K562 (cell line): ENCODE measurements at regions not wholly inside any gene's neighbourhood (a gene's known extent, or its start where the extent isn't known, plus 50 kb on each side); places are given as distances from the start of the nearest gene placed in this dataset.

Experiments used
- ATAC-seq: fragments of 200-7000 bp; cut with Tn5 transposase; 3 replicates; pipeline ENCODE4 v1.9.1; 2020; ENCODE audit warnings: moderate library complexity
- BruUV-seq: library from RNA; stranded (reverse); fragments of 400-500 nt; replicated peaks from 2 replicates; lab custom pipeline; 2021; lab: Mats Ljungman, UMichigan
- CTCF ChIA-PET: fragments of 300-600 bp; formaldehyde crosslinking; extraction: SDS; loops from one replicate; lab custom pipeline; 2021; ENCODE audit warnings: low intra/inter-chr PET ratio; lab: Yijun Ruan, JAX
- POLR2A ChIA-PET: fragments of 300-600, 350-650 bp; sonication (Branson Sonifier 250); formaldehyde crosslinking; extraction: SDS; loops from one replicate; lab custom pipeline; 2021; ENCODE audit warnings: antibody characterized with exemption, inconsistent platforms; lab: Yijun Ruan, JAX
- DNase-seq, 4 experiments: peaks; one replicate each; pipeline versions ENCODE4 v3.0.0 to v3.0.0-alpha.2; 2011 to 2018; ENCODE audit warnings: low spot score in 3 of 4, mixed read lengths in 3 of 4; ENCODE audit errors: extremely low read depth in 1 of 4
- FAIRE-seq: peaks from 2 replicates; lab custom pipeline; 2011; peaks lifted over from hg19 to GRCh38; lab: Jason Lieb, UNC
- H2AFZ ChIP-seq: 2 replicates; pipeline ENCODE4 v1.6.0; 2011; ENCODE audit warnings: low read depth, low read length, control low read depth, inconsistent platforms
- H3K27ac ChIP-seq: fragments of 200-600 bp; 3 replicates; pipeline ENCODE4 v1.8.0; 2011; ENCODE audit warnings: low read depth, mild to moderate bottlenecking, control low read depth, inconsistent platforms, low read length, moderate library complexity, mixed read lengths; ENCODE audit errors: extremely low read depth
- H3K27me3 ChIP-seq, 2 experiments: fragments of 300-600 bp in 1 of 2; 2 replicates in 1 of 2; 3 replicates in 1 of 2; pipeline versions ENCODE4 v1.6.0 to v1.8.0; 2011; ENCODE audit warnings: inconsistent platforms in 2 of 2, low read length in 2 of 2, mild to moderate bottlenecking in 1 of 2, mixed read lengths in 1 of 2, moderate library complexity in 1 of 2; ENCODE audit not compliant: control insufficient read depth in 2 of 2, insufficient read depth in 2 of 2
- H3K36me3 ChIP-seq: fragments of 300-600 bp; 3 replicates; pipeline ENCODE4 v1.8.0; 2011; ENCODE audit warnings: mild to moderate bottlenecking, low read length, inconsistent platforms; ENCODE audit not compliant: control insufficient read depth, insufficient read depth
- H3K4me1 ChIP-seq, 2 experiments: fragments of 200-600 bp in 1 of 2; replicated peaks in 1 of 2; 2 replicates in 1 of 2; 3 replicates in 1 of 2; pipeline versions ENCODE4 v1.5.1 to v1.8.0; 2011; ENCODE audit warnings: inconsistent platforms in 2 of 2, low read length in 2 of 2, mild to moderate bottlenecking in 1 of 2, mixed read lengths in 1 of 2, moderate library complexity in 1 of 2; ENCODE audit not compliant: control insufficient read depth in 2 of 2, insufficient read depth in 2 of 2
- H3K4me2 ChIP-seq: 2 replicates; pipeline ENCODE4 v1.6.1; 2011; ENCODE audit warnings: low read length, control low read depth, inconsistent platforms, mixed read lengths; ENCODE audit not compliant: insufficient read depth
- H3K4me3 ChIP-seq: fragments of 200-600 bp; sonication (generic), shearing (Covaris generic); 2 replicates; pipeline ENCODE4 v1.5.1; 2016; ENCODE audit warnings: control low read depth, inconsistent platforms
- H3K79me2 ChIP-seq: fragments of 200-600 bp; 3 replicates; pipeline ENCODE4 v1.8.0; 2011; ENCODE audit warnings: low read length, inconsistent platforms; ENCODE audit not compliant: control insufficient read depth, insufficient read depth
- H3K9ac ChIP-seq, 2 experiments: 2 replicates each; pipeline versions ENCODE4 v1.6.0 to v1.6.1; 2011; ENCODE audit warnings: low read depth in 2 of 2, low read length in 2 of 2, control low read depth in 1 of 2, inconsistent platforms in 1 of 2, mild to moderate bottlenecking in 1 of 2, mixed read lengths in 1 of 2; ENCODE audit not compliant: insufficient read depth in 1 of 2
- H3K9me1 ChIP-seq: one replicate; pipeline ENCODE4 v1.6.0; 2011; ENCODE audit warnings: inconsistent platforms, mild to moderate bottlenecking, low read length, moderate library complexity; ENCODE audit not compliant: control insufficient read depth, insufficient read depth
- H3K9me3 ChIP-seq: replicated peaks from 2 replicates; pipeline ENCODE4 v1.5.1; 2011; ENCODE audit warnings: low read depth, low read length, inconsistent platforms; ENCODE audit not compliant: control insufficient read depth, insufficient read depth
- H4K20me1 ChIP-seq: replicated peaks from 2 replicates; pipeline ENCODE4 v1.6.1; 2011; ENCODE audit warnings: low read length, inconsistent platforms, mixed read lengths; ENCODE audit not compliant: control insufficient read depth, insufficient read depth
- BRD4 ChIP-seq: fragments of 200-600 bp; sonication (generic); IDR thresholded peaks from 2 replicates; pipeline ENCODE4 v1.6.1; 2017; ENCODE audit warnings: inconsistent platforms
- CC2D1A ChIP-seq: fragments of 450-650 bp; IDR thresholded peaks from 2 replicates; pipeline ENCODE4 v1.6.1; 2017; ENCODE audit warnings: mild to moderate bottlenecking
- ESRRA ChIP-seq: fragments of 450-650 bp; IDR thresholded peaks from 2 replicates; pipeline ENCODE4 v1.6.1; 2014; ENCODE audit warnings: low read depth, mild to moderate bottlenecking, moderate library complexity, borderline replicate concordance
- HEY1 ChIP-seq: fragments of 250-450 bp; sonication (Bioruptor Pico); IDR thresholded peaks from 2 replicates; pipeline ENCODE4 v1.5.0; 2020; ENCODE audit warnings: mild to moderate bottlenecking, moderate library complexity, borderline replicate concordance
- IRF2 ChIP-seq: sonication (generic); formaldehyde crosslinking; IDR thresholded peaks from 2 replicates; pipeline ENCODE4 v1.8.1; 2022; ENCODE audit warnings: mild to moderate bottlenecking, missing genetic modification reagents
- NUFIP1 ChIP-seq: fragments of 450-650 bp; IDR thresholded peaks from 2 replicates; pipeline ENCODE4 v1.6.1; 2018; ENCODE audit not compliant: partially characterized antibody
- PYGO2 ChIP-seq: fragments of 450-650 bp; IDR thresholded peaks from 2 replicates; pipeline ENCODE4 v1.6.1; 2016; ENCODE audit warnings: mild to moderate bottlenecking, missing genetic modification characterization, moderate library complexity, missing compliant biosample characterization
- SPI1 ChIP-seq: IDR thresholded peaks from 2 replicates; pipeline ENCODE4 v1.6.1; 2011; ENCODE audit warnings: low read depth, low read length, control low read depth, borderline replicate concordance
- WGBS: fragments of 100-300 bp; shearing (Covaris generic); methylation state at CpG from one replicate; pipeline ENCODE4 v1.1.6; 2016; ENCODE audit warnings: low coverage, mixed read lengths; ENCODE audit not compliant: insufficient coverage; ENCODE audit errors: missing lambda C conversion rate; 5-methylcytosine and 5-hydroxymethylcytosine counted together
- in situ Hi-C: fragments of 300-500 bp; cut with MboI; formaldehyde crosslinking; loops from 4 replicates; pipeline ENCODE4 v1.15.0; 2018; ENCODE audit warnings: inconsistent platforms, mixed read lengths
- intact Hi-C: fragments of 100-400 bp; cut with micrococcal nuclease; formaldehyde crosslinking; loops from 2 replicates; pipeline ENCODE4 v1.14.2; 2022
- TF ChIP-seq, protein P1 (sequence below): sonication (generic); formaldehyde crosslinking; IDR thresholded peaks from 2 replicates; pipeline ENCODE4 v1.8.0; 2023; ENCODE audit warnings: missing genetic modification reagents, mild to moderate bottlenecking, borderline replicate concordance
- TF ChIP-seq, protein P2 (sequence below): fragments of 250-450 bp; sonication (Bioruptor Pico); IDR thresholded peaks from 2 replicates; pipeline ENCODE4 v1.4.0; 2020; ENCODE audit warnings: mild to moderate bottlenecking

DNA sequence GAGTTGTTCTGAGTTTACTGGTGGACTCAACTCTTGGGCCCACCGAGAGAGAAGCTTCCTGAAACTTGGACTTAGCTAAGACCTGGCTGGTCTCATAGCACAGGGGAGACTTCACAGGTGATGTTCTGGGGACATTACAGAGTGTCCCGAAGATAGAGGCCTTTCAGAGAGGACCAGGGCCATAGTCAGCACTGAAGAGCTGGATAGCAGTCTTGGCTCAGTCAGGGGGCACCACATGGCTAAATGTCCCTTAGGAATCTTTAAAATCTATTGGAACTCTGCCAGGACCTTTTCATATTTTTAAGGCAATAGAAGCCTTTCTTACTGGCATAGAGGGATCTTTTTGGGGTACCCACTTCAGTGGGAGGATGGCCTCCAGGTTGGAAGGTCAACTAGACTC, 59.8 kb upstream of the CPLX2 start (continued):
- TF ChIP-seq, protein P1, sequence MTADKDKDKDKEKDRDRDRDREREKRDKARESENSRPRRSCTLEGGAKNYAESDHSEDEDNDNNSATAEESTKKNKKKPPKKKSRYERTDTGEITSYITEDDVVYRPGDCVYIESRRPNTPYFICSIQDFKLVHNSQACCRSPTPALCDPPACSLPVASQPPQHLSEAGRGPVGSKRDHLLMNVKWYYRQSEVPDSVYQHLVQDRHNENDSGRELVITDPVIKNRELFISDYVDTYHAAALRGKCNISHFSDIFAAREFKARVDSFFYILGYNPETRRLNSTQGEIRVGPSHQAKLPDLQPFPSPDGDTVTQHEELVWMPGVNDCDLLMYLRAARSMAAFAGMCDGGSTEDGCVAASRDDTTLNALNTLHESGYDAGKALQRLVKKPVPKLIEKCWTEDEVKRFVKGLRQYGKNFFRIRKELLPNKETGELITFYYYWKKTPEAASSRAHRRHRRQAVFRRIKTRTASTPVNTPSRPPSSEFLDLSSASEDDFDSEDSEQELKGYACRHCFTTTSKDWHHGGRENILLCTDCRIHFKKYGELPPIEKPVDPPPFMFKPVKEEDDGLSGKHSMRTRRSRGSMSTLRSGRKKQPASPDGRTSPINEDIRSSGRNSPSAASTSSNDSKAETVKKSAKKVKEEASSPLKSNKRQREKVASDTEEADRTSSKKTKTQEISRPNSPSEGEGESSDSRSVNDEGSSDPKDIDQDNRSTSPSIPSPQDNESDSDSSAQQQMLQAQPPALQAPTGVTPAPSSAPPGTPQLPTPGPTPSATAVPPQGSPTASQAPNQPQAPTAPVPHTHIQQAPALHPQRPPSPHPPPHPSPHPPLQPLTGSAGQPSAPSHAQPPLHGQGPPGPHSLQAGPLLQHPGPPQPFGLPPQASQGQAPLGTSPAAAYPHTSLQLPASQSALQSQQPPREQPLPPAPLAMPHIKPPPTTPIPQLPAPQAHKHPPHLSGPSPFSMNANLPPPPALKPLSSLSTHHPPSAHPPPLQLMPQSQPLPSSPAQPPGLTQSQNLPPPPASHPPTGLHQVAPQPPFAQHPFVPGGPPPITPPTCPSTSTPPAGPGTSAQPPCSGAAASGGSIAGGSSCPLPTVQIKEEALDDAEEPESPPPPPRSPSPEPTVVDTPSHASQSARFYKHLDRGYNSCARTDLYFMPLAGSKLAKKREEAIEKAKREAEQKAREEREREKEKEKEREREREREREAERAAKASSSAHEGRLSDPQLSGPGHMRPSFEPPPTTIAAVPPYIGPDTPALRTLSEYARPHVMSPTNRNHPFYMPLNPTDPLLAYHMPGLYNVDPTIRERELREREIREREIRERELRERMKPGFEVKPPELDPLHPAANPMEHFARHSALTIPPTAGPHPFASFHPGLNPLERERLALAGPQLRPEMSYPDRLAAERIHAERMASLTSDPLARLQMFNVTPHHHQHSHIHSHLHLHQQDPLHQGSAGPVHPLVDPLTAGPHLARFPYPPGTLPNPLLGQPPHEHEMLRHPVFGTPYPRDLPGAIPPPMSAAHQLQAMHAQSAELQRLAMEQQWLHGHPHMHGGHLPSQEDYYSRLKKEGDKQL (CRISPR knock-in tag) = no peak
- TF ChIP-seq BRD4 (no peak), ESRRA (no peak), CC2D1A (no peak)

DNA sequence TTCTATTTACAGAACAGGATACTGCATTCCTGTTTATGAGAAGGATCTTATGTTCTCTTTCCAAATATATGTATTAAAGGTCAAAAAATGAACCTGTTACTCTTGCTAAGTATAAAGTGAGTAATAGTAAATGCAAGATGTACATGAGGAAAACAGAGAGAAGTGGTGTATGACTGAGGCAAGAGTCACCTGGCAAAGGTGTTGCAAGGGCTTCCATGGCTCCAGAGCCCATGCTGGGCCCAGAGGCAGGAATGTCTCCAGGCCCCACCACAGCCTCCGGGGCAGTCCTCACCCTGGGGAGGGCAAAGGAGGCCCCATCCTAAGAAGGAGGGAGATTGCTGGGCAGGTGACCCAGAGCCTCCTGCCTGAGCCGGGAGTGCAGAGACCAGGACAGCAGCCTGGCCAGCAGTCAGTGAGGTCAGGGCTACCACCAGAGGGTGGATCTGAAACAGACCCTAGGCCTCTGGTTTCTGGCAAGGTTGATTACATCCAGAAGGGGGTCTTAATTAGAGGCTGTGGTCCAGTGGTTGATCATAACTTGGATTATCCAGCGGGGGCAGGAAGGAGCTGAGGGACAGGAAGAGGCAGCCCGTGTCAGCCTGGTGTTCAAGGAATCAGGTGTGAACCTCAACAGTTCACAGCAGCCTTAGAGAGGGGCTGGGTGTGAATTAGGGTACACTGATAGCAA, 57.3 kb upstream of the CPLX2 start:
- ChIA-PET CTCF (no interaction called here), POLR2A (interaction anchor here (0.9 kb wide), 2 partner anchors 14 to 532 kb away, joined by 3 read pairs; no protein-coding TSS in a partner anchor)
- Histone ChIP-seq H3K79me2 (no peaks in the 10 kb centered on the region), H3K9ac (no peak overlapping the region; a peak in 1 of 4 replicates), H3K4me2 (no peak overlapping the region), H3K9me3 (no peaks in the 10 kb centered on the region), H3K4me3 (no peak overlapping the region), H3K9me1 (no peaks in the 10 kb centered on the region)
- in situ Hi-C loops = no loop called here
- no TSS peak for BruUV-seq
- ATAC-seq (no peak), DNase-seq (no peak), FAIRE-seq (no peak)
- TF ChIP-seq NUFIP1 (no peak), SPI1 (no peak), PYGO2 (tag) (no peak), HEY1 (CRISPR knock-in tag) (no peak), IRF2 (CRISPR knock-in tag) (no peak)
- TF ChIP-seq, protein P2, sequence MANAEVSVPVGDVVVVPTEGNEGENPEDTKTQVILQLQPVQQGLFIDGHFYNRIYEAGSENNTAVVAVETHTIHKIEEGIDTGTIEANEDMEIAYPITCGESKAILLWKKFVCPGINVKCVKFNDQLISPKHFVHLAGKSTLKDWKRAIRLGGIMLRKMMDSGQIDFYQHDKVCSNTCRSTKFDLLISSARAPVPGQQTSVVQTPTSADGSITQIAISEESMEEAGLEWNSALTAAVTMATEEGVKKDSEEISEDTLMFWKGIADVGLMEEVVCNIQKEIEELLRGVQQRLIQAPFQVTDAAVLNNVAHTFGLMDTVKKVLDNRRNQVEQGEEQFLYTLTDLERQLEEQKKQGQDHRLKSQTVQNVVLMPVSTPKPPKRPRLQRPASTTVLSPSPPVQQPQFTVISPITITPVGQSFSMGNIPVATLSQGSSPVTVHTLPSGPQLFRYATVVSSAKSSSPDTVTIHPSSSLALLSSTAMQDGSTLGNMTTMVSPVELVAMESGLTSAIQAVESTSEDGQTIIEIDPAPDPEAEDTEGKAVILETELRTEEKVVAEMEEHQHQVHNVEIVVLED = no peak
- TF ChIP-seq, all 486 proteins: peak for 0
- Histone ChIP-seq H3K36me3 (no peaks in the 10 kb centered on the region), H3K4me1 (no peaks in the 10 kb centered on the region), H4K20me1 (peaks cover 15% of the 10 kb centered on the region), H3K27ac (no peak overlapping the region), H3K27me3 (peaks cover 11 to 47% of the 10 kb centered on the region in 2 experiments; a peak in 3 of 5 replicates), H2AFZ (no peak overlapping the region)
- intact Hi-C loops = no loop called here
- WGBS = 0% methylated on average over 4 of the region's 4 CpGs
